Lower leg skin (tissue), 3 donors: ENCODE measurements at regions not wholly inside any gene's neighbourhood (a gene's known extent, or its start where the extent isn't known, plus 50 kb on each side); places are given as distances from the start of the nearest gene placed in this dataset.

Source experiments
- CTCF ChIP-seq, 3 donors: fragments of 450-650 bp; IDR thresholded peaks; one replicate each; pipeline ENCODE4 v1.5.1; 2016; ENCODE audit warnings: antibody characterized with exemption in 3 of 3, mild to moderate bottlenecking in 3 of 3, moderate library complexity in 2 of 3
- POLR2A ChIP-seq, 2 donors: fragments of 450-650 bp; IDR thresholded peaks; one replicate each; pipeline ENCODE4 v1.6.1; 2016 to 2017; ENCODE audit warnings: antibody characterized with exemption in 2 of 2, mild to moderate bottlenecking in 1 of 2, moderate library complexity in 1 of 2

GRCh38 chr10:62620491-62620890 is 184.0 kb upstream of the ADO start:
- TF ChIP-seq CTCF (IDR thresholded peaks at IDR 0.05) (no peak), POLR2A (IDR thresholded peaks at IDR 0.05) (no peak)
